Parathyroid adenoma (tissue), 2 donors: ENCODE measurements at regions not wholly inside any gene's neighbourhood (a gene's known extent, or its start where the extent isn't known, plus 50 kb on each side); places are given as distances from the start of the nearest gene placed in this dataset.
"Not testable (repeated sequence)": the region's sequence is repeated elsewhere in the genome, so short reads cannot be mapped to it uniquely, and the experiment has no call there.

Experiments used
- H2AFZ ChIP-seq: fragments of 300-600 bp; sonication (generic); one replicate; pipeline ENCODE4 v1.7.0; 2017; ENCODE audit warnings: antibody characterized with exemption, mild to moderate bottlenecking
- H3K27ac ChIP-seq: fragments of 300-600 bp; sonication (generic); one replicate; pipeline ENCODE4 v1.7.0; 2017
- H3K27me3 ChIP-seq: fragments of 300-600 bp; sonication (generic); one replicate; pipeline ENCODE4 v1.7.0; 2017; ENCODE audit warnings: low read length; ENCODE audit not compliant: control insufficient read depth, insufficient read depth
- H3K36me3 ChIP-seq: fragments of 300-600 bp; sonication (generic); one replicate; pipeline ENCODE4 v1.7.0; 2017; ENCODE audit warnings: low read length; ENCODE audit not compliant: control insufficient read depth, insufficient read depth
- H3K4me1 ChIP-seq: fragments of 300-600 bp; sonication (generic); one replicate; pipeline ENCODE4 v1.7.0; 2017; ENCODE audit warnings: control low read depth
- H3K4me2 ChIP-seq: fragments of 300-600 bp; sonication (generic); one replicate; pipeline ENCODE4 v1.7.0; 2017; ENCODE audit warnings: low read length
- H3K4me3 ChIP-seq: fragments of 300-600 bp; sonication (generic); one replicate; pipeline ENCODE4 v1.7.0; 2017; ENCODE audit warnings: low read depth, low read length
- H3K79me2 ChIP-seq: fragments of 300-600 bp; sonication (generic); one replicate; pipeline ENCODE4 v1.7.0; 2017; ENCODE audit warnings: control low read depth
- H3K9ac ChIP-seq: fragments of 300-600 bp; sonication (generic); one replicate; pipeline ENCODE4 v1.7.0; 2017; ENCODE audit warnings: mild to moderate bottlenecking
- H3K9me3 ChIP-seq: fragments of 300-600 bp; sonication (generic); one replicate; pipeline ENCODE4 v1.7.0; 2017; ENCODE audit warnings: low read length; ENCODE audit not compliant: control insufficient read depth
- TF ChIP-seq, protein P1 (sequence below): fragments of 300-600 bp; sonication (generic); IDR thresholded peaks from one replicate; pipeline ENCODE4 v1.7.0; 2017; ENCODE audit warnings: antibody characterized with exemption, mild to moderate bottlenecking
- donor health status: primary hyperparathyroidism.

DNA sequence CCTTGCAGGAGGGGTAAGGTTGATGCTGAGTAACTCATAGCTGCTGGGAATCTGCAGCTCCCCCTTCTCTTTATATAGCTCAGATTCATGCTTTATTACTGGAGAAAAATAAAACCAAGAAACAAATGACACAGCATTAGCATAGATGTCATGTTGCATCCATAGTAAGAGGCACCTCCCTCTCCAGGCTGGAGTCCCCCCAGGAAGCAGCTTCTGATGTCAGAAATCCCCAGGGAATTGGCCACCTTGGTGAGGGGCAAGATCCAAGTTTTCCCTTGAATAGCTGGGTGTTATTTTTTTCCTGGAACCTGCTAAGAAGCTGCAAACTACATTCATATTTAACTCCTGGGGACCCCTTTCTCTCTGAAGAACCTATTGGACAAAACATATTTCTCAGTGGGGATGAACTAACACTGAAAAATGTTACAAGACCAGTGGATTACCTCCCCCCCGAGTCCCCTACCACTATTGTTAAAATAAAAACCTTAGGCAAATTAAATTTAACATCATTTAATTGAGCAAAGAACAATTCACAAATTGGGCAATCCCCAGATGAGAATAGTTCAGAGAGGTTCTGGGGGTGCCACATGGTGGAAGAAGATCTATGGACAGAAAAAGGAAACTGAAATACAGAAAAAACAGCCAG lies 163.7 kb upstream of the NAMPT start:
- H3K9ac ChIP-seq = no peak overlapping the region
- TF ChIP-seq, protein P1, sequence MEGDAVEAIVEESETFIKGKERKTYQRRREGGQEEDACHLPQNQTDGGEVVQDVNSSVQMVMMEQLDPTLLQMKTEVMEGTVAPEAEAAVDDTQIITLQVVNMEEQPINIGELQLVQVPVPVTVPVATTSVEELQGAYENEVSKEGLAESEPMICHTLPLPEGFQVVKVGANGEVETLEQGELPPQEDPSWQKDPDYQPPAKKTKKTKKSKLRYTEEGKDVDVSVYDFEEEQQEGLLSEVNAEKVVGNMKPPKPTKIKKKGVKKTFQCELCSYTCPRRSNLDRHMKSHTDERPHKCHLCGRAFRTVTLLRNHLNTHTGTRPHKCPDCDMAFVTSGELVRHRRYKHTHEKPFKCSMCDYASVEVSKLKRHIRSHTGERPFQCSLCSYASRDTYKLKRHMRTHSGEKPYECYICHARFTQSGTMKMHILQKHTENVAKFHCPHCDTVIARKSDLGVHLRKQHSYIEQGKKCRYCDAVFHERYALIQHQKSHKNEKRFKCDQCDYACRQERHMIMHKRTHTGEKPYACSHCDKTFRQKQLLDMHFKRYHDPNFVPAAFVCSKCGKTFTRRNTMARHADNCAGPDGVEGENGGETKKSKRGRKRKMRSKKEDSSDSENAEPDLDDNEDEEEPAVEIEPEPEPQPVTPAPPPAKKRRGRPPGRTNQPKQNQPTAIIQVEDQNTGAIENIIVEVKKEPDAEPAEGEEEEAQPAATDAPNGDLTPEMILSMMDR = no peak

DNA sequence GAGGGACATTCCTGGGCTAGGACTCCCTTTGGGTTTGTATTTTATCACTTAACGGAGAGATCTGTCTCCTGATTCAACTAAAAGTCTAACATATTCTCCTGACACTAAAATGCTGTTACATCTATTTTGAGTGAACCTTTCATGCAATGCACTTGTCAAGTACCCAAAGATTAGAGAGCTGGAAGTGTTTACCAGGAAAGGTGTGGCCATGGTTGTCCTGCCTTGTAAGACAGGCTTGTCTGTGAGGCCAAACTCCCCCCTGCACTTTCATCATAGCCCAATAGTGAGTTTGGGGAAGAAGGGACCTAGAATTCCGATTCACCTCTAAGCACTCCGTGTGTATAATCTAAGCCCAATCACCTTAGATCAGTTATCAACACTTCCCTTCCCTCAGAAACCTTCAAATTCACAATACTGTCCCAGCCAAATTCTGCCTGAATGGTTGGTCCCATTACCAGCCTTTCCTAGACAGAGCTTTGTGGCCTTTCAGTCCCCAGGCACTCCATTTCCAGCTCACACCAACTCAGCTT lies 162.6 kb upstream of the NAMPT start:
- no peak overlapping the region for H2AFZ ChIP-seq
- TF ChIP-seq, protein P1 = no peak
- no peaks in the 10 kb centered on the region for H3K9me3 ChIP-seq
- no peaks in the 10 kb centered on the region for H3K79me2 ChIP-seq
- H3K4me3 ChIP-seq = no peak overlapping the region
- no peak overlapping the region for H3K9ac ChIP-seq
- H3K4me1 ChIP-seq = no peaks in the 10 kb centered on the region
- H3K27me3 ChIP-seq = no peaks in the 10 kb centered on the region
- no peaks in the 10 kb centered on the region for H3K36me3 ChIP-seq
- H3K27ac ChIP-seq = no peak overlapping the region
- no peak overlapping the region for H3K4me2 ChIP-seq

More for the DNA sequence above, 163.7 kb upstream of the NAMPT start:
- Histone ChIP-seq H3K36me3 (no peaks in the 10 kb centered on the region), H3K79me2 (no peaks in the 10 kb centered on the region), H3K9me3 (no peaks in the 10 kb centered on the region), H3K27me3 (no peaks in the 10 kb centered on the region), H3K4me2 (no peak overlapping the region), H3K4me3 (no peak overlapping the region), H3K27ac (no peak overlapping the region), H2AFZ (no peak overlapping the region), H3K4me1 (no peaks in the 10 kb centered on the region)

DNA sequence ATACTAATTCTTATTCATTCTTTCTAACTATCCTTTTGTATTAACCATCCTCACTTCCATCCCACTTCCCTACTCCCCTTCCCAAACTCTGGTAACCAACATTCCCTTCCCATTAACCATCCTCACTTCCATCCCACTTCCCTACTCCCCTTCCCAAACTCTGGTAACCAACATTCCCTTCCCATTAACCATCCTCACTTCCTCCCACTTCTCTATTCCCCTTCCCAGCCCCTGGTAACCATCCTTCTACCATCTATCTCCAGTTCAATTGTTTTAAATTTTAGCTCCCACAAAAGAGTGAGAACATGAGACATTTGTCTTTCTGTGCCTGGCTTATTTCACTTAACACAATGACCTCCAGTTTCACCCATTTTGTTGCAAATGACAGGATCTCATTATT lies 160.6 kb upstream of the NAMPT start:
- not testable (repeated sequence) for H3K4me3 ChIP-seq, H2AFZ ChIP-seq, H3K27me3 ChIP-seq, H3K9ac ChIP-seq, H3K9me3 ChIP-seq, H3K4me2 ChIP-seq, H3K79me2 ChIP-seq, H3K4me1 ChIP-seq, H3K36me3 ChIP-seq, H3K27ac ChIP-seq

DNA sequence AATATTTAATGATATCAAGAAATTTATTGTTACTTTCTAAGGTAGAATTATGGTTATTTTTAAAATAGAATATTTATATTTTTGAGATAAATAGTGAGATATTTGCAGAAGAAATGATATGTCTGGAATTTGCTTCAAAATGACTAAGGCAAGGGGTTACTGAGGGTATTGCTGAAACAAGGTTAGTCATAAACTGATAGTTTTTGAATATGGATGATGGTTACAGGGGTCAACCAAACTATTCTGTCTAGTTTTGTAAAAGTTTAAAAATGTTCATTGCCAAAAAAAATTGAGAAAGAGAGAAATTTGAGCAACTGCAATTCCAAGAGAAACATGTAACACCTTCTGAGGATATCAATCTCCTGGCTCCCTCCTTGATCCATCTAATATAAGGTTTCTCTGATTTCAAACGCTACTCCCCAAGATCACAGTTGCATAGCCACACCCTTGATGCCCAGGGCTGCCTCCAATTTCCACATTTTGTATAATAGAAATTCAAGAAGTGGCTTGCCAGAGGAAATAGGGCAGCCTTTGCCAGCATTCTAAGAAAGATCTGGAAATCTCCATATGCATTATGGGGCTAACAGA lies 159.4 kb upstream of the NAMPT start:
- TF ChIP-seq, protein P1 = no peak
- Histone ChIP-seq H3K9me3 (no peaks in the 10 kb centered on the region), H3K4me1 (no peaks in the 10 kb centered on the region), H2AFZ (no peak overlapping the region), H3K4me3 (no peak overlapping the region), H3K36me3 (no peaks in the 10 kb centered on the region), H3K27ac (no peak overlapping the region), H3K79me2 (no peaks in the 10 kb centered on the region), H3K9ac (no peak overlapping the region), H3K27me3 (no peaks in the 10 kb centered on the region), H3K4me2 (no peak overlapping the region)

DNA sequence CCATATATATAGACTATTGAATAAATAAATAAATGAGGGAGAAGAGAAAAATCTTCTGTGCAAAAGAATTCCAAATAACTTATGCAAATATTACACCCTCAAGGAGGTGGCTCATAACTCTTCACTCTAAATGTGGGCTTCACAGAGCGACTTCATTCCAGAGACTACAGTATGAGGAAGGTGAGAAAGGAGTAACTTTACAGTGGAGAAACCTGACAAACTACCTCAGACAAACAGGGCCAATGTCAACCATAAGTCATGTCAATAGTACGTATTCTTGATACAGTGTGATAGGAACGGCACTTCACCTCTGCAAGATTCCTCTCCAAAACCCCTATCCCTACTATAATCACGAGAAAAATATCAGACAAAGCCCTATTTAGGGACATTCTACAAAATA lies 158.4 kb upstream of the NAMPT start:
- TF ChIP-seq, protein P1 = no peak
- no peak overlapping the region for H3K9ac ChIP-seq
- no peaks in the 10 kb centered on the region for H3K79me2 ChIP-seq
- H3K4me1 ChIP-seq = no peaks in the 10 kb centered on the region
- H2AFZ ChIP-seq = no peak overlapping the region
- no peak overlapping the region for H3K4me2 ChIP-seq
- H3K27ac ChIP-seq = no peak overlapping the region
- H3K4me3 ChIP-seq = no peak overlapping the region
- H3K27me3 ChIP-seq = no peaks in the 10 kb centered on the region
- H3K9me3 ChIP-seq = no peaks in the 10 kb centered on the region
- no peaks in the 10 kb centered on the region for H3K36me3 ChIP-seq
